ENCODE measurements at regions not wholly inside any gene's neighbourhood (a gene's known extent, or its start where the extent isn't known, plus 50 kb on each side); places are given as distances from the start of the nearest gene placed in this dataset.
"Not testable (repeated sequence)": the region's sequence is repeated elsewhere in the genome, so short reads cannot be mapped to it uniquely, and the experiment has no call there.

- H3K4me3 ChIP-seq (ENCODE audit: low read depth, low read length): no peak overlapping the region
- no peak for TF ChIP-seq CTCF (IDR thresholded peaks at IDR 0.05; ENCODE audit: insufficient read depth, low read depth, low read length)
- DNase-seq (ENCODE audit: low read depth): no peak
Measured at GRCh38 chr1:118291661-118292060, 106.6 kb upstream of the SPAG17 start.

- no peak for TF ChIP-seq CTCF (IDR thresholded peaks at IDR 0.05; ENCODE audit: insufficient read depth, low read depth, low read length)
- DNase-seq (ENCODE audit: low read depth): no peak
- no peak overlapping the region for H3K4me3 ChIP-seq (ENCODE audit: low read depth, low read length)
Measured at GRCh38 chr1:118290571-118290970, 105.5 kb upstream of the SPAG17 start.

- H3K4me3 ChIP-seq (ENCODE audit: low read depth, low read length): no peak overlapping the region
- TF ChIP-seq CTCF (IDR thresholded peaks at IDR 0.05; ENCODE audit: insufficient read depth, low read depth, low read length): no peak
- DNase-seq (ENCODE audit: low read depth): no peak
Measured at GRCh38 chr1:118290046-118290445, 105.0 kb upstream of the SPAG17 start.

- not testable (repeated sequence) for DNase-seq (ENCODE audit: low read depth); H3K4me3 ChIP-seq (ENCODE audit: low read depth, low read length)
Measured at GRCh38 chr1:118280656-118281055, 95.6 kb upstream of the SPAG17 start.

GRCh38 chr1:118275472-118276115, 90.6 kb upstream of the SPAG17 start:
- DNase-seq (ENCODE audit: low read depth): no peak
- no peak overlapping the region for H3K4me3 ChIP-seq (ENCODE audit: low read depth, low read length)
- no peak for TF ChIP-seq CTCF (IDR thresholded peaks at IDR 0.05; ENCODE audit: insufficient read depth, low read depth, low read length)

- no peak overlapping the region for H3K4me3 ChIP-seq (ENCODE audit: low read depth, low read length)
- DNase-seq (ENCODE audit: low read depth): no peak
- no peak for TF ChIP-seq CTCF (IDR thresholded peaks at IDR 0.05; ENCODE audit: insufficient read depth, low read depth, low read length)
Measured at GRCh38 chr1:118272884-118273283, 87.9 kb upstream of the SPAG17 start.

- DNase-seq (ENCODE audit: low read depth): no peak
- no peak for TF ChIP-seq CTCF (IDR thresholded peaks at IDR 0.05; ENCODE audit: insufficient read depth, low read depth, low read length)
- no peak overlapping the region for H3K4me3 ChIP-seq (ENCODE audit: low read depth, low read length)
Measured at GRCh38 chr1:118271883-118272282, 86.9 kb upstream of the SPAG17 start.

Measured in fibroblast of villous mesenchyme (primary cell).